Mammary epithelial cell (primary cell): ENCODE measurements at regions not wholly inside any gene's neighbourhood (a gene's known extent, or its start where the extent isn't known, plus 50 kb on each side); places are given as distances from the start of the nearest gene placed in this dataset.

Source experiments
- EZH2 ChIP-seq: IDR thresholded peaks from 2 replicates; pipeline ENCODE4 v1.6.1; 2012; ENCODE audit warnings: low read length, inconsistent platforms, borderline replicate concordance
- TF ChIP-seq, protein P1 (sequence below), 2 donors: IDR thresholded peaks in 1 of 2; conservative IDR thresholded peaks in 1 of 2; 2 replicates each; pipeline ENCODE4 v1.5.1; 2011 to 2012; ENCODE audit warnings: inconsistent platforms in 2 of 2, low read length in 2 of 2, mild to moderate bottlenecking in 2 of 2, control low read depth in 1 of 2, low read depth in 1 of 2; ENCODE audit not compliant: insufficient read depth in 1 of 2; ENCODE audit errors: extremely low read depth in 1 of 2

DNA sequence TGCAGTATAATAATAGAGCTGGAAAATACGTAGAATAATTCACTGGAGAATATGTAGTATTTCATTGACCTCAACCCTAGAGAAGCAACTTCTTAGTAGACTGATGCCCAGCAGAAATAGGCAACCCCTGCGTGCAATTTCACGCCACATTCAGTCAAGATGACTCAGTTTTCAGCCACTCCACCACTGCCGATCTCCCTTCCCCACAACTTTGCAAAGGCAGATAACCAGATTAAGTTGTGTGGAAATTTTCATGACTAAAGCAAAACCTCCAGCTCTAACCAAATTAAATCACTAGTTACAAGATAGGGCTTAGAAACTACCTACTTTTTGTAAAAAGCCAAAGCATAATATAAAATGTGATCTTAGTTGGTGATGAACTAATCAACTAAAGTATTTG is 63.3 kb upstream of the STK17B start:
- TF ChIP-seq, protein P1, sequence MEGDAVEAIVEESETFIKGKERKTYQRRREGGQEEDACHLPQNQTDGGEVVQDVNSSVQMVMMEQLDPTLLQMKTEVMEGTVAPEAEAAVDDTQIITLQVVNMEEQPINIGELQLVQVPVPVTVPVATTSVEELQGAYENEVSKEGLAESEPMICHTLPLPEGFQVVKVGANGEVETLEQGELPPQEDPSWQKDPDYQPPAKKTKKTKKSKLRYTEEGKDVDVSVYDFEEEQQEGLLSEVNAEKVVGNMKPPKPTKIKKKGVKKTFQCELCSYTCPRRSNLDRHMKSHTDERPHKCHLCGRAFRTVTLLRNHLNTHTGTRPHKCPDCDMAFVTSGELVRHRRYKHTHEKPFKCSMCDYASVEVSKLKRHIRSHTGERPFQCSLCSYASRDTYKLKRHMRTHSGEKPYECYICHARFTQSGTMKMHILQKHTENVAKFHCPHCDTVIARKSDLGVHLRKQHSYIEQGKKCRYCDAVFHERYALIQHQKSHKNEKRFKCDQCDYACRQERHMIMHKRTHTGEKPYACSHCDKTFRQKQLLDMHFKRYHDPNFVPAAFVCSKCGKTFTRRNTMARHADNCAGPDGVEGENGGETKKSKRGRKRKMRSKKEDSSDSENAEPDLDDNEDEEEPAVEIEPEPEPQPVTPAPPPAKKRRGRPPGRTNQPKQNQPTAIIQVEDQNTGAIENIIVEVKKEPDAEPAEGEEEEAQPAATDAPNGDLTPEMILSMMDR (conservative IDR thresholded peaks at IDR 0.05 in 1 of 2, IDR thresholded peaks at IDR 0.05 in 1 of 2; ENCODE audit: extremely low read depth in 1 of 2, insufficient read depth in 1 of 2, low read depth in 1 of 2, low read length in 2 of 2): no peak
- no peak for TF ChIP-seq EZH2
